Heart left ventricle (tissue), 13 donors: ENCODE measurements at regions not wholly inside any gene's neighbourhood (a gene's known extent, or its start where the extent isn't known, plus 50 kb on each side); places are given as distances from the start of the nearest gene placed in this dataset.

ENCODE experiments used
- POLR2A ChIP-seq, 2 donors: fragments of 450-650 bp; IDR thresholded peaks; one replicate each; pipeline ENCODE4 v1.6.1; 2017; ENCODE audit warnings: antibody characterized with exemption in 2 of 2, mild to moderate bottlenecking in 2 of 2, moderate library complexity in 2 of 2
- TF ChIP-seq, protein P1 (sequence below), 12 donors: fragments of 200-600 bp; sonication (generic) in 4 of 12; IDR thresholded peaks; one replicate each; pipeline versions ENCODE4 v1.5.0 to v1.8.0; 2018 to 2022; ENCODE audit warnings: antibody characterized with exemption in 12 of 12, mild to moderate bottlenecking in 5 of 12
- donor health status: ischemic (EF 13 %, LVEDD 7.1; RV severe dilation, severe dysfunction).
- donor health status: DM: no; HTN: yes; CAD: no.
- donor health status: DM: no; HTN: no; CAD: no.
- donor health status: ischemic (EF 25% LVEDD 6.9; RV normal size, moderate dysfunction).
- donor health status: ischemic (EF 25% LVEDD 5.7; RV mildly dilated, moderate dysfunction).
- donor health status: ischemic (EF 35%, LVEDD 5.7; RV mildly dilated, moderate dysfunction).
- donor health status: nonischemic (EF 11% LVEDD 7.7; RV severe dilation, severe dysfunction).
- donor health status: DM: yes; HTN: yes; CAD: no.
- donor health status: PGD.
- donor health status: ischemic (EF 29% LVEDD 5.4; RV normal size, mild dysfunction).
- donor health status: nonischemic (EF 23%, LVEDD 6.1; RV moderate dilation, normal function).

GRCh38 chr21:30042443-30042842 lies 102.6 kb upstream of the GRIK1 start:
- no peak for TF ChIP-seq POLR2A (IDR thresholded peaks at IDR 0.05)
- TF ChIP-seq, protein P1, sequence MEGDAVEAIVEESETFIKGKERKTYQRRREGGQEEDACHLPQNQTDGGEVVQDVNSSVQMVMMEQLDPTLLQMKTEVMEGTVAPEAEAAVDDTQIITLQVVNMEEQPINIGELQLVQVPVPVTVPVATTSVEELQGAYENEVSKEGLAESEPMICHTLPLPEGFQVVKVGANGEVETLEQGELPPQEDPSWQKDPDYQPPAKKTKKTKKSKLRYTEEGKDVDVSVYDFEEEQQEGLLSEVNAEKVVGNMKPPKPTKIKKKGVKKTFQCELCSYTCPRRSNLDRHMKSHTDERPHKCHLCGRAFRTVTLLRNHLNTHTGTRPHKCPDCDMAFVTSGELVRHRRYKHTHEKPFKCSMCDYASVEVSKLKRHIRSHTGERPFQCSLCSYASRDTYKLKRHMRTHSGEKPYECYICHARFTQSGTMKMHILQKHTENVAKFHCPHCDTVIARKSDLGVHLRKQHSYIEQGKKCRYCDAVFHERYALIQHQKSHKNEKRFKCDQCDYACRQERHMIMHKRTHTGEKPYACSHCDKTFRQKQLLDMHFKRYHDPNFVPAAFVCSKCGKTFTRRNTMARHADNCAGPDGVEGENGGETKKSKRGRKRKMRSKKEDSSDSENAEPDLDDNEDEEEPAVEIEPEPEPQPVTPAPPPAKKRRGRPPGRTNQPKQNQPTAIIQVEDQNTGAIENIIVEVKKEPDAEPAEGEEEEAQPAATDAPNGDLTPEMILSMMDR (IDR thresholded peaks at IDR 0.05): no peak
